ENCODE measurements at regions not wholly inside any gene's neighbourhood (a gene's known extent, or its start where the extent isn't known, plus 50 kb on each side); places are given as distances from the start of the nearest gene placed in this dataset.

- POLR2A ChIA-PET: no interaction called here
Measured at GRCh38 chr6:163892824-163893561, 478.5 kb downstream of the QKI start.

GRCh38 chr6:163889904-163890514, 475.5 kb downstream of the QKI start:
- no peaks in the 10 kb centered on the region for H3K27me3 ChIP-seq (ENCODE audit: insufficient read depth, low read length, poor library complexity, severe bottlenecking)
- peaks cover 2 to 3% of the 10 kb centered on the region in 2 donors for H3K27me3 Mint-ChIP-seq
- H3K9me3 ChIP-seq (ENCODE audit: low read length): no peaks in the 10 kb centered on the region
- DNase-seq: no peak
- H3K4me3 ChIP-seq (ENCODE audit: low read length): no peak overlapping the region
- no peaks in the 10 kb centered on the region for H3K36me3 ChIP-seq (ENCODE audit: insufficient read depth, low read length)
- no peak overlapping the region for H3K27ac Mint-ChIP-seq
- no peaks in the 10 kb centered on the region for H3K4me1 ChIP-seq (ENCODE audit: insufficient read depth, low read length)
- ChIA-PET POLR2A (no interaction called here), CTCF (no interaction called here)
- H3K27ac ChIP-seq (ENCODE audit: low read depth, low read length): no peak overlapping the region
- no peak overlapping the region for H3K4me3 Mint-ChIP-seq
- H3K4me1 Mint-ChIP-seq: no peaks in the 10 kb centered on the region
- H3K9me3 Mint-ChIP-seq: peaks cover 0 to 5% (median 0%) of the 10 kb centered on the region in 5 donors
- no peaks in the 10 kb centered on the region for H3K36me3 Mint-ChIP-seq

More at GRCh38 chr6:163892824-163893561, 478.5 kb downstream of the QKI start:
- no peaks in the 10 kb centered on the region for H3K9me3 ChIP-seq (ENCODE audit: low read length)
- H3K27me3 ChIP-seq (ENCODE audit: insufficient read depth, low read length, poor library complexity, severe bottlenecking): no peaks in the 10 kb centered on the region
- H3K4me3 ChIP-seq (ENCODE audit: low read length): no peak overlapping the region
- peak overlapping the region in 1 of 8 donors; percentile 11 for H3K27ac Mint-ChIP-seq
- DNase-seq: no peak
- H3K36me3 Mint-ChIP-seq: no peaks in the 10 kb centered on the region
- H3K36me3 ChIP-seq (ENCODE audit: insufficient read depth, low read length): no peaks in the 10 kb centered on the region
- peaks cover 0 to 6% (median 0%) of the 10 kb centered on the region in 5 donors for H3K9me3 Mint-ChIP-seq
- CTCF ChIA-PET: no interaction called here
- peaks cover 1 to 3% of the 10 kb centered on the region in 2 donors for H3K27me3 Mint-ChIP-seq
- H3K4me3 Mint-ChIP-seq: no peak overlapping the region
- no peak overlapping the region for H3K27ac ChIP-seq (ENCODE audit: low read depth, low read length)
- no peaks in the 10 kb centered on the region for H3K4me1 Mint-ChIP-seq
- H3K4me1 ChIP-seq (ENCODE audit: insufficient read depth, low read length): no peaks in the 10 kb centered on the region

- no peaks in the 10 kb centered on the region for H3K36me3 ChIP-seq (ENCODE audit: insufficient read depth, low read length)
- H3K4me3 Mint-ChIP-seq: no peak overlapping the region
- H3K9me3 ChIP-seq (ENCODE audit: low read length): no peaks in the 10 kb centered on the region
- H3K36me3 Mint-ChIP-seq: no peaks in the 10 kb centered on the region
- CTCF ChIA-PET: no interaction called here
- H3K4me1 ChIP-seq (ENCODE audit: insufficient read depth, low read length): no peaks in the 10 kb centered on the region
- no peaks in the 10 kb centered on the region for H3K27me3 ChIP-seq (ENCODE audit: insufficient read depth, low read length, poor library complexity, severe bottlenecking)
- H3K9me3 Mint-ChIP-seq: peaks cover 0 to 5% (median 0%) of the 10 kb centered on the region in 5 donors
- H3K27me3 Mint-ChIP-seq: peaks cover 2 to 3% of the 10 kb centered on the region in 2 donors
- DNase-seq: no peak
- no peak overlapping the region for H3K27ac ChIP-seq (ENCODE audit: low read depth, low read length)
- peak overlapping the region in 1 of 8 donors; percentile 26 for H3K27ac Mint-ChIP-seq
- H3K4me3 ChIP-seq (ENCODE audit: low read length): no peak overlapping the region
- no peaks in the 10 kb centered on the region for H3K4me1 Mint-ChIP-seq
- POLR2A ChIA-PET: no interaction called here
Measured at GRCh38 chr6:163888030-163888819, 473.7 kb downstream of the QKI start.

GRCh38 chr6:163886428-163886827, 471.9 kb downstream of the QKI start:
- no peaks in the 10 kb centered on the region for H3K9me3 ChIP-seq (ENCODE audit: low read length)
- DNase-seq: no peak
- no peaks in the 10 kb centered on the region for H3K4me1 ChIP-seq (ENCODE audit: insufficient read depth, low read length)
- no peak overlapping the region for H3K27ac ChIP-seq (ENCODE audit: low read depth, low read length)
- Mint-ChIP-seq H3K4me3 (no peak overlapping the region), H3K9me3 (peaks cover 0 to 5% (median 0%) of the 10 kb centered on the region in 5 donors), H3K4me1 (no peaks in the 10 kb centered on the region), H3K27ac (no peak overlapping the region), H3K27me3 (peaks cover 4 to 9% of the 10 kb centered on the region in 2 donors), H3K36me3 (no peaks in the 10 kb centered on the region)
- H3K27me3 ChIP-seq (ENCODE audit: insufficient read depth, low read length, poor library complexity, severe bottlenecking): no peaks in the 10 kb centered on the region
- no peak overlapping the region for H3K4me3 ChIP-seq (ENCODE audit: low read length)
- ChIA-PET CTCF (no interaction called here), POLR2A (no interaction called here)
- no peaks in the 10 kb centered on the region for H3K36me3 ChIP-seq (ENCODE audit: insufficient read depth, low read length)

- H3K27ac ChIP-seq (ENCODE audit: low read depth, low read length): no peak overlapping the region
- H3K4me3 ChIP-seq (ENCODE audit: low read length): no peak overlapping the region
- ChIA-PET CTCF (no interaction called here), POLR2A (no interaction called here)
- H3K36me3 Mint-ChIP-seq: no peaks in the 10 kb centered on the region
- H3K27ac Mint-ChIP-seq: no peak overlapping the region
- H3K4me3 Mint-ChIP-seq: no peak overlapping the region
- peaks cover 7 to 18% of the 10 kb centered on the region in 2 donors for H3K27me3 Mint-ChIP-seq
- H3K9me3 Mint-ChIP-seq: peaks cover 0 to 5% (median 0%) of the 10 kb centered on the region in 5 donors
- no peaks in the 10 kb centered on the region for H3K36me3 ChIP-seq (ENCODE audit: insufficient read depth, low read length)
- H3K4me1 Mint-ChIP-seq: no peaks in the 10 kb centered on the region
- DNase-seq: no peak
- H3K9me3 ChIP-seq (ENCODE audit: low read length): no peaks in the 10 kb centered on the region
- H3K4me1 ChIP-seq (ENCODE audit: insufficient read depth, low read length): no peaks in the 10 kb centered on the region
- H3K27me3 ChIP-seq (ENCODE audit: insufficient read depth, low read length, poor library complexity, severe bottlenecking): no peaks in the 10 kb centered on the region
Measured at GRCh38 chr6:163883984-163884383, 469.5 kb downstream of the QKI start.

GRCh38 chr6:163878698-163879097, 464.2 kb downstream of the QKI start:
- no peak for DNase-seq
- Mint-ChIP-seq H3K4me3 (no peak overlapping the region), H3K36me3 (no peaks in the 10 kb centered on the region), H3K4me1 (no peaks in the 10 kb centered on the region), H3K9me3 (no peaks in the 10 kb centered on the region), H3K27ac (no peak overlapping the region), H3K27me3 (peaks cover 10 to 38% of the 10 kb centered on the region in 2 donors)
- Histone ChIP-seq H3K4me3 (ENCODE audit: low read length) (no peak overlapping the region), H3K27me3 (ENCODE audit: insufficient read depth, low read length, poor library complexity, severe bottlenecking) (no peaks in the 10 kb centered on the region), H3K9me3 (ENCODE audit: low read length) (no peaks in the 10 kb centered on the region), H3K36me3 (ENCODE audit: insufficient read depth, low read length) (no peaks in the 10 kb centered on the region), H3K4me1 (ENCODE audit: insufficient read depth, low read length) (no peaks in the 10 kb centered on the region), H3K27ac (ENCODE audit: low read depth, low read length) (no peak overlapping the region)
- ChIA-PET CTCF (no interaction called here), POLR2A (no interaction called here)

GRCh38 chr6:163877877-163878639, 463.5 kb downstream of the QKI start:
- Histone ChIP-seq H3K4me1 (ENCODE audit: insufficient read depth, low read length) (no peaks in the 10 kb centered on the region), H3K36me3 (ENCODE audit: insufficient read depth, low read length) (no peaks in the 10 kb centered on the region), H3K27me3 (ENCODE audit: insufficient read depth, low read length, poor library complexity, severe bottlenecking) (no peaks in the 10 kb centered on the region), H3K27ac (ENCODE audit: low read depth, low read length) (no peak overlapping the region), H3K9me3 (ENCODE audit: low read length) (no peaks in the 10 kb centered on the region), H3K4me3 (ENCODE audit: low read length) (no peak overlapping the region)
- Mint-ChIP-seq H3K36me3 (no peaks in the 10 kb centered on the region), H3K4me1 (no peaks in the 10 kb centered on the region), H3K27ac (no peak overlapping the region), H3K4me3 (no peak overlapping the region), H3K27me3 (peaks cover 10 to 38% of the 10 kb centered on the region in 2 donors), H3K9me3 (no peaks in the 10 kb centered on the region)
- ChIA-PET POLR2A (no interaction called here), CTCF (no interaction called here)
- DNase-seq: no peak

GRCh38 chr6:163876391-163876790, 461.9 kb downstream of the QKI start:
- Histone ChIP-seq H3K4me1 (ENCODE audit: insufficient read depth, low read length) (no peaks in the 10 kb centered on the region), H3K4me3 (ENCODE audit: low read length) (no peak overlapping the region), H3K36me3 (ENCODE audit: insufficient read depth, low read length) (no peaks in the 10 kb centered on the region), H3K27ac (ENCODE audit: low read depth, low read length) (no peak overlapping the region), H3K9me3 (ENCODE audit: low read length) (no peaks in the 10 kb centered on the region), H3K27me3 (ENCODE audit: insufficient read depth, low read length, poor library complexity, severe bottlenecking) (no peaks in the 10 kb centered on the region)
- no peaks in the 10 kb centered on the region for H3K9me3 Mint-ChIP-seq
- no peaks in the 10 kb centered on the region for H3K36me3 Mint-ChIP-seq
- H3K4me1 Mint-ChIP-seq: no peaks in the 10 kb centered on the region
- POLR2A ChIA-PET: no interaction called here
- no peak overlapping the region for H3K4me3 Mint-ChIP-seq
- no peak for DNase-seq
- H3K27ac Mint-ChIP-seq: no peak overlapping the region
- H3K27me3 Mint-ChIP-seq: peaks cover 8 to 29% of the 10 kb centered on the region in 2 donors
- CTCF ChIA-PET: no interaction called here
